ENCODE measurements at regions not wholly inside any gene's neighbourhood (a gene's known extent, or its start where the extent isn't known, plus 50 kb on each side); places are given as distances from the start of the nearest gene placed in this dataset.

DNA sequence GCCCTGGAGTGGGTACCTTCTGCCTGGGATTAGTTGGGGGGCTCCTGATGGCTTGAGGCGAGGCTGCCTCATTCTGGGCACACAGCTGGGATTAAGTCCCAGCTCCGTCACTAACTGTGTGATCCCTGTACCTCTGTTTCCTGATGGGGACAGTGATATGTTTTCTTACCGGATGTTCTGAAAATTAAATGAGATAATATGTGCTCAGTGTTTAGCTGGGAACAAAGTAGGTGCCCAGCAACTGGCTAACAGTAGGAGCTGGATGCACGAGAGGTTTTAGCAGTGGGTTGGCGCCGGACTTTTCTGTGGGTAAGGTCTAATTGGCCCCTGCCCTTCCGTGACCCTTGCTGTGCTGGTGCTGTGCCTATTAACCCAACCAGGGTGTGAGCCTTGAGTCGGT, 203.4 kb downstream of the URI1 start:
- Histone ChIP-seq H2AFZ (ENCODE audit: low read depth, low read length) (no peak overlapping the region), H3K4me1 (replicated peaks in 1 of 2; ENCODE audit: control insufficient read depth in 2 of 2, insufficient read depth in 2 of 2, low read length in 2 of 2) (no peaks in the 10 kb centered on the region), H4K20me1 (replicated peaks; ENCODE audit: control insufficient read depth, insufficient read depth, low read length) (0 out of 2 replicates have a peak, but pooled peaks cover 3% of the 10 kb centered on the region), H3K27ac (ENCODE audit: extremely low read depth, low read depth, low read length) (no peak overlapping the region), H3K27me3 (ENCODE audit: control insufficient read depth in 2 of 2, insufficient read depth in 2 of 2, low read length in 2 of 2) (peaks cover 8 to 37% of the 10 kb centered on the region in 2 experiments; a peak in 3 of 5 replicates), H3K4me3 (no peak overlapping the region), H3K36me3 (ENCODE audit: control insufficient read depth, insufficient read depth, low read length) (no peaks in the 10 kb centered on the region), H3K9me1 (ENCODE audit: control insufficient read depth, insufficient read depth, low read length) (no peaks in the 10 kb centered on the region), H3K4me2 (ENCODE audit: insufficient read depth, low read length) (no peak overlapping the region), H3K9me3 (replicated peaks; ENCODE audit: control insufficient read depth, insufficient read depth, low read depth, low read length) (no peaks in the 10 kb centered on the region), H3K79me2 (ENCODE audit: control insufficient read depth, insufficient read depth, low read length) (no peaks in the 10 kb centered on the region), H3K9ac (ENCODE audit: insufficient read depth in 1 of 2, low read depth in 2 of 2, low read length in 2 of 2) (no peak overlapping the region)
- WGBS (ENCODE audit: insufficient coverage, low coverage, missing lambda C conversion rate), result 2% methylated on average over 8 of the region's 8 CpGs
- in situ Hi-C loops (cut with MboI) (no loop called here), intact Hi-C loops (cut with micrococcal nuclease) (no loop called here)
- POLR2A ChIA-PET, result interaction anchor here (1.2 kb wide), 1 partner anchor 19 kb away, joined by 3 read pairs; no protein-coding TSS in a partner anchor
- CTCF ChIA-PET (ENCODE audit: low intra/inter-chr PET ratio), result no interaction called here
- no peak for ATAC-seq
- no peak for FAIRE-seq
- TF ChIP-seq, protein P1, sequence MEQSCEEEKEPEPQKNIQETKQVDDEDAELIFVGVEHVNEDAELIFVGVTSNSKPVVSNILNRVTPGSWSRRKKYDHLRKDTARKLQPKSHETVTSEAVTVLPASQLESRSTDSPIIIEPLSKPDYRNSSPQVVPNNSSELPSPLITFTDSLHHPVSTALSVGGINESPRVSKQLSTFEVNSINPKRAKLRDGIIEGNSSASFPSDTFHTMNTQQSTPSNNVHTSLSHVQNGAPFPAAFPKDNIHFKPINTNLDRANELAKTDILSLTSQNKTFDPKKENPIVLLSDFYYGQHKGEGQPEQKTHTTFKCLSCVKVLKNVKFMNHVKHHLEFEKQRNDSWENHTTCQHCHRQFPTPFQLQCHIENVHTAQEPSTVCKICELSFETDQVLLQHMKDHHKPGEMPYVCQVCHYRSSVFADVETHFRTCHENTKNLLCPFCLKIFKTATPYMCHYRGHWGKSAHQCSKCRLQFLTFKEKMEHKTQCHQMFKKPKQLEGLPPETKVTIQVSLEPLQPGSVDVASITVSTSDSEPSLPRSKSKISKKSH (CRISPR knock-in tag; IDR thresholded peaks at IDR 0.05), result no peak
- TF ChIP-seq ILK (tag; IDR thresholded peaks at IDR 0.05; ENCODE audit: borderline replicate concordance, low read depth) (no peak), CBFA2T3 (IDR thresholded peaks at IDR 0.05) (no peak), PHF20 (IDR thresholded peaks at IDR 0.05; ENCODE audit: partially characterized antibody) (no peak), IFI16 (CRISPR knock-in tag; IDR thresholded peaks at IDR 0.05) (no peak)
- no TSS peak for BruUV-seq (replicated peaks)
- DNase-seq (ENCODE audit: extremely low read depth in 1 of 4, low spot score in 3 of 4), result no peak

DNA sequence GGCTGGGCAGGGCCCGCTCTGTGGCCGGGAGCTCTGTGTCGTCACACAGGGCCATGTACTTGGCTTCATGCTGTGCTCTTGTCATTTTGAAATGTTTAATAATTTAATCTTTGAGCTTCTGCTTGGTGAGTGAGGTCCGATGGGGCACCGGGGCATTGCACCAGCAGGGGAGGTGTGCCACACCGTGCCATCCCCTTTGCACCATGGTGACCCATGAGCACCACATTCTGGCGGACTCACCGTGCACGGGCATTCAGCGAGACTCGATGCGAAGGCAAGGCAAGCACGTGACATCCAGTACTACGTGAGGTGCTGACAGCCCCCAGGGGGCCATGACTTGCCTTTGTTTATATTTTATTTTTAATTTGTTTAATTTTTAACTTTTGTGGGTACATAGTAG, 204.3 kb downstream of the URI1 start:
- Histone ChIP-seq H3K4me1 (replicated peaks in 1 of 2; ENCODE audit: control insufficient read depth in 2 of 2, insufficient read depth in 2 of 2, low read length in 2 of 2) (no peaks in the 10 kb centered on the region), H3K4me3 (no peak overlapping the region), H3K27ac (ENCODE audit: extremely low read depth, low read depth, low read length) (no peak overlapping the region), H3K36me3 (ENCODE audit: control insufficient read depth, insufficient read depth, low read length) (no peaks in the 10 kb centered on the region), H3K79me2 (ENCODE audit: control insufficient read depth, insufficient read depth, low read length) (no peaks in the 10 kb centered on the region), H3K9me1 (ENCODE audit: control insufficient read depth, insufficient read depth, low read length) (no peaks in the 10 kb centered on the region), H3K9me3 (replicated peaks; ENCODE audit: control insufficient read depth, insufficient read depth, low read depth, low read length) (no peaks in the 10 kb centered on the region), H3K4me2 (ENCODE audit: insufficient read depth, low read length) (no peak overlapping the region), H3K9ac (ENCODE audit: insufficient read depth in 1 of 2, low read depth in 2 of 2, low read length in 2 of 2) (no peak overlapping the region), H3K27me3 (ENCODE audit: control insufficient read depth in 2 of 2, insufficient read depth in 2 of 2, low read length in 2 of 2) (peaks cover 11 to 37% of the 10 kb centered on the region in 2 experiments; a peak in 4 of 5 replicates), H4K20me1 (replicated peaks; ENCODE audit: control insufficient read depth, insufficient read depth, low read length) (0 out of 2 replicates have a peak, but pooled peaks cover 3% of the 10 kb centered on the region), H2AFZ (ENCODE audit: low read depth, low read length) (no peak overlapping the region)
- no TSS peak for BruUV-seq (replicated peaks)
- WGBS (ENCODE audit: insufficient coverage, low coverage, missing lambda C conversion rate), result 2% methylated on average over 14 of the region's 14 CpGs
- FAIRE-seq (no peak), DNase-seq (ENCODE audit: extremely low read depth in 1 of 4, low spot score in 3 of 4) (no peak), ATAC-seq (no peak)
- in situ Hi-C loops (cut with MboI), result no loop called here
- POLR2A ChIA-PET, result no interaction called here
- intact Hi-C loops (cut with micrococcal nuclease), result no loop called here
- CTCF ChIA-PET (ENCODE audit: low intra/inter-chr PET ratio), result no interaction called here
- TF ChIP-seq SMARCC2 (IDR thresholded peaks at IDR 0.05; ENCODE audit: low read depth) (no peak), CHD2 (IDR thresholded peaks at IDR 0.05; ENCODE audit: low read depth, low read length) (no peak), SIX5 (IDR thresholded peaks at IDR 0.05; ENCODE audit: borderline replicate concordance in 1 of 2, insufficient read depth in 1 of 2, low read depth in 1 of 2, low read length in 2 of 2) (no peak), ZNF12 (CRISPR knock-in tag; IDR thresholded peaks at IDR 0.05) (no peak), POLR2H (tag; IDR thresholded peaks at IDR 0.05; ENCODE audit: low read depth) (no peak)
- TF ChIP-seq, protein P2, sequence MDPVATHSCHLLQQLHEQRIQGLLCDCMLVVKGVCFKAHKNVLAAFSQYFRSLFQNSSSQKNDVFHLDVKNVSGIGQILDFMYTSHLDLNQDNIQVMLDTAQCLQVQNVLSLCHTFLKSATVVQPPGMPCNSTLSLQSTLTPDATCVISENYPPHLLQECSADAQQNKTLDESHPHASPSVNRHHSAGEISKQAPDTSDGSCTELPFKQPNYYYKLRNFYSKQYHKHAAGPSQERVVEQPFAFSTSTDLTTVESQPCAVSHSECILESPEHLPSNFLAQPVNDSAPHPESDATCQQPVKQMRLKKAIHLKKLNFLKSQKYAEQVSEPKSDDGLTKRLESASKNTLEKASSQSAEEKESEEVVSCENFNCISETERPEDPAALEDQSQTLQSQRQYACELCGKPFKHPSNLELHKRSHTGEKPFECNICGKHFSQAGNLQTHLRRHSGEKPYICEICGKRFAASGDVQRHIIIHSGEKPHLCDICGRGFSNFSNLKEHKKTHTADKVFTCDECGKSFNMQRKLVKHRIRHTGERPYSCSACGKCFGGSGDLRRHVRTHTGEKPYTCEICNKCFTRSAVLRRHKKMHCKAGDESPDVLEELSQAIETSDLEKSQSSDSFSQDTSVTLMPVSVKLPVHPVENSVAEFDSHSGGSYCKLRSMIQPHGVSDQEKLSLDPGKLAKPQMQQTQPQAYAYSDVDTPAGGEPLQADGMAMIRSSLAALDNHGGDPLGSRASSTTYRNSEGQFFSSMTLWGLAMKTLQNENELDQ (CRISPR knock-in tag; IDR thresholded peaks at IDR 0.05; ENCODE audit: borderline replicate concordance), result no peak

Data from K562 (cell line).